Skeletal muscle satellite cell (primary cell): ENCODE measurements at regions not wholly inside any gene's neighbourhood (a gene's known extent, or its start where the extent isn't known, plus 50 kb on each side); places are given as distances from the start of the nearest gene placed in this dataset.

ENCODE experiments used
- H3K27me3 ChIP-seq: 2 replicates; pipeline ENCODE4 v1.7.0; 2013; ENCODE audit warnings: low read length; ENCODE audit not compliant: control insufficient read depth, insufficient read depth
- H3K36me3 ChIP-seq: 2 replicates; pipeline ENCODE4 v1.7.0; 2013; ENCODE audit warnings: mild to moderate bottlenecking, control low read depth, low read length; ENCODE audit not compliant: insufficient read depth
- H3K4me1 ChIP-seq: 2 replicates; pipeline ENCODE4 v1.7.0; 2013; ENCODE audit warnings: low read length; ENCODE audit not compliant: control insufficient read depth, insufficient read depth
- H3K4me2 ChIP-seq: 2 replicates; pipeline ENCODE4 v1.7.0; 2013; ENCODE audit warnings: mild to moderate bottlenecking, low read length
- H3K4me3 ChIP-seq: 2 replicates; pipeline ENCODE4 v1.7.0; 2013; ENCODE audit warnings: low read length
- H3K9ac ChIP-seq: 2 replicates; pipeline ENCODE4 v1.7.0; 2013; ENCODE audit warnings: mild to moderate bottlenecking, low read depth, low read length, moderate library complexity
- H3K9me3 ChIP-seq: replicated peaks from 2 replicates; pipeline ENCODE4 v1.7.0; 2013; ENCODE audit warnings: mild to moderate bottlenecking, control low read depth, low read length

- Histone ChIP-seq H3K4me1 (no peaks in the 10 kb centered on the region), H3K9ac (no peak overlapping the region), H3K4me2 (no peak overlapping the region), H3K27me3 (no peaks in the 10 kb centered on the region), H3K36me3 (no peaks in the 10 kb centered on the region), H3K9me3 (no peaks in the 10 kb centered on the region), H3K4me3 (no peak overlapping the region)
These were observed 1008.2 kb upstream of the CDH9 start for GRCh38 chr5:28046596-28046995.

- peaks cover 3% of the 10 kb centered on the region for H3K9me3 ChIP-seq
- H3K4me1 ChIP-seq, result no peaks in the 10 kb centered on the region
- H3K4me3 ChIP-seq, result no peak overlapping the region
- H3K9ac ChIP-seq, result no peak overlapping the region
- H3K27me3 ChIP-seq, result no peaks in the 10 kb centered on the region
- H3K4me2 ChIP-seq, result no peak overlapping the region
- H3K36me3 ChIP-seq, result no peaks in the 10 kb centered on the region
These were observed 989.5 kb upstream of the CDH9 start for GRCh38 chr5:28027851-28028250.

- Histone ChIP-seq H3K36me3 (no peaks in the 10 kb centered on the region), H3K4me3 (no peak overlapping the region), H3K27me3 (no peaks in the 10 kb centered on the region), H3K9me3 (peaks cover 14% of the 10 kb centered on the region), H3K4me1 (no peaks in the 10 kb centered on the region), H3K9ac (no peak overlapping the region), H3K4me2 (no peak overlapping the region)
These were observed 978.8 kb upstream of the CDH9 start for GRCh38 chr5:28017178-28017577.

- H3K4me3 ChIP-seq, result no peak overlapping the region
- H3K4me1 ChIP-seq, result no peaks in the 10 kb centered on the region
- peaks cover 14% of the 10 kb centered on the region for H3K9me3 ChIP-seq
- H3K9ac ChIP-seq, result no peak overlapping the region
- H3K36me3 ChIP-seq, result no peaks in the 10 kb centered on the region
- H3K27me3 ChIP-seq, result no peaks in the 10 kb centered on the region
- no peak overlapping the region for H3K4me2 ChIP-seq
These were observed 976.4 kb upstream of the CDH9 start for GRCh38 chr5:28014779-28015178.

GRCh38 chr5:28012538-28012937 lies 974.2 kb upstream of the CDH9 start:
- no peaks in the 10 kb centered on the region for H3K4me1 ChIP-seq
- no peaks in the 10 kb centered on the region for H3K36me3 ChIP-seq
- H3K4me2 ChIP-seq, result no peak overlapping the region
- no peak overlapping the region for H3K9ac ChIP-seq
- no peaks in the 10 kb centered on the region for H3K27me3 ChIP-seq
- H3K4me3 ChIP-seq, result no peak overlapping the region
- peaks cover 17% of the 10 kb centered on the region for H3K9me3 ChIP-seq

GRCh38 chr5:28009576-28009975 lies 971.2 kb upstream of the CDH9 start:
- H3K36me3 ChIP-seq, result no peaks in the 10 kb centered on the region
- peaks cover 11% of the 10 kb centered on the region for H3K9me3 ChIP-seq
- H3K4me1 ChIP-seq, result no peaks in the 10 kb centered on the region
- H3K27me3 ChIP-seq, result no peaks in the 10 kb centered on the region
- H3K4me2 ChIP-seq, result no peak overlapping the region
- H3K4me3 ChIP-seq, result no peak overlapping the region
- H3K9ac ChIP-seq, result no peak overlapping the region

- no peak overlapping the region for H3K4me2 ChIP-seq
These were observed 958.3 kb upstream of the CDH9 start for GRCh38 chr5:27996665-27997064.

GRCh38 chr5:27995867-27996266 lies 957.5 kb upstream of the CDH9 start:
- Histone ChIP-seq H3K27me3 (no peaks in the 10 kb centered on the region), H3K36me3 (no peaks in the 10 kb centered on the region), H3K9me3 (peaks cover 2% of the 10 kb centered on the region), H3K4me1 (no peaks in the 10 kb centered on the region), H3K4me3 (no peak overlapping the region), H3K9ac (no peak overlapping the region), H3K4me2 (no peak overlapping the region)

More at GRCh38 chr5:27996665-27997064, 958.3 kb upstream of the CDH9 start:
- H3K9ac ChIP-seq, result no peak overlapping the region
- peaks cover 2% of the 10 kb centered on the region for H3K9me3 ChIP-seq
- no peaks in the 10 kb centered on the region for H3K36me3 ChIP-seq
- no peak overlapping the region for H3K4me3 ChIP-seq
- no peaks in the 10 kb centered on the region for H3K27me3 ChIP-seq
- H3K4me1 ChIP-seq, result no peaks in the 10 kb centered on the region

- Histone ChIP-seq H3K9me3 (peaks cover 2% of the 10 kb centered on the region), H3K9ac (no peak overlapping the region), H3K36me3 (no peaks in the 10 kb centered on the region), H3K4me2 (no peak overlapping the region), H3K4me1 (no peaks in the 10 kb centered on the region), H3K4me3 (no peak overlapping the region), H3K27me3 (no peaks in the 10 kb centered on the region)
These were observed 939.9 kb upstream of the CDH9 start for GRCh38 chr5:27978322-27978721.

GRCh38 chr5:27969157-27969556 lies 930.8 kb upstream of the CDH9 start:
- Histone ChIP-seq H3K36me3 (no peaks in the 10 kb centered on the region), H3K4me1 (no peaks in the 10 kb centered on the region), H3K4me3 (no peak overlapping the region), H3K9me3 (peaks cover 3% of the 10 kb centered on the region), H3K27me3 (no peaks in the 10 kb centered on the region), H3K9ac (no peak overlapping the region), H3K4me2 (no peak overlapping the region)

GRCh38 chr5:27963050-27963783 lies 924.8 kb upstream of the CDH9 start:
- Histone ChIP-seq H3K4me2 (no peak overlapping the region), H3K4me1 (no peaks in the 10 kb centered on the region), H3K27me3 (no peaks in the 10 kb centered on the region), H3K36me3 (no peaks in the 10 kb centered on the region), H3K9ac (no peak overlapping the region), H3K4me3 (no peak overlapping the region), H3K9me3 (peaks cover 6% of the 10 kb centered on the region)

- no peak overlapping the region for H3K4me2 ChIP-seq
- H3K4me3 ChIP-seq, result no peak overlapping the region
- no peak overlapping the region for H3K9ac ChIP-seq
- H3K9me3 ChIP-seq, result peaks cover 6% of the 10 kb centered on the region
- H3K4me1 ChIP-seq, result no peaks in the 10 kb centered on the region
- H3K36me3 ChIP-seq, result no peaks in the 10 kb centered on the region
- no peaks in the 10 kb centered on the region for H3K27me3 ChIP-seq
These were observed 923.8 kb upstream of the CDH9 start for GRCh38 chr5:27962198-27962597.
